NCI-H460 (cell line): ENCODE measurements at regions not wholly inside any gene's neighbourhood (a gene's known extent, or its start where the extent isn't known, plus 50 kb on each side); places are given as distances from the start of the nearest gene placed in this dataset.

ENCODE experiments used
- DNase-seq: peaks from one replicate; pipeline ENCODE4 v3.0.0-alpha.2; 2016; ENCODE audit warnings: low read depth; ENCODE audit errors: extremely low read depth

- no peak for DNase-seq
Measured at GRCh38 chr3:159850481-159850880, 138.2 kb upstream of the IL12A start.

- DNase-seq, result no peak
Measured at GRCh38 chr3:159852266-159852665, 136.4 kb upstream of the IL12A start.

- no peak for DNase-seq
Measured at GRCh38 chr3:159852821-159853505, 135.7 kb upstream of the IL12A start.

GRCh38 chr3:159853506-159853864 is 135.2 kb upstream of the IL12A start:
- no peak for DNase-seq

DNA sequence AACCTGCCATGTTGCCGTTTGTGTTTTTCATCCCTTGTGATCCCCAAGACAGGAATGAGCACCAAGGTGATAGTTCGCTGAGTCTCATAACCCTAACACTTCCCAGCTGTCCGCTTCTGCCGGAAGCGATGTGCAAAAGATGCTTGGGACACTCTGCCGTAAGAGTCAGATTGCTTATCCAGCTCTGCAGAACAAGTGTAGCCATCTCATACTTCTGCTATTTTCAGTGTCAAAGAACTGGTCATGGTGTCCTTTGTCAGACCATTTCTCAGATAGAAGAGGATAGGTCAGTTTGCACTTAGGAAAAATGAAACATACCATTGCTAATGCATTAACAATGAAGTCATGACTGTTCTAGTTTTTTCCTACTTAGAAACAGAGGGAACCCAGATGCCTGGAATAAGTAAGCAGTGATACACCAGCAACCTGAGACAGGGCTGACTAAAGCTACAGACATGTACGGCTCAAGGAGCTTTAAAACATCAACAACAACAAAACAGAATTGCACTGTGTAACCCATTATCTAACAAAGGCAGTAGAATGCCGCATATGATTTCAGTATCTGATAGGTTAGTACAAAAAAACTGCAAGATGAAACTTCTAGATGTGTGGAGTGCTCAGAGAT is 134.0 kb upstream of the IL12A start:
- peak; percentile 9 for DNase-seq

DNA sequence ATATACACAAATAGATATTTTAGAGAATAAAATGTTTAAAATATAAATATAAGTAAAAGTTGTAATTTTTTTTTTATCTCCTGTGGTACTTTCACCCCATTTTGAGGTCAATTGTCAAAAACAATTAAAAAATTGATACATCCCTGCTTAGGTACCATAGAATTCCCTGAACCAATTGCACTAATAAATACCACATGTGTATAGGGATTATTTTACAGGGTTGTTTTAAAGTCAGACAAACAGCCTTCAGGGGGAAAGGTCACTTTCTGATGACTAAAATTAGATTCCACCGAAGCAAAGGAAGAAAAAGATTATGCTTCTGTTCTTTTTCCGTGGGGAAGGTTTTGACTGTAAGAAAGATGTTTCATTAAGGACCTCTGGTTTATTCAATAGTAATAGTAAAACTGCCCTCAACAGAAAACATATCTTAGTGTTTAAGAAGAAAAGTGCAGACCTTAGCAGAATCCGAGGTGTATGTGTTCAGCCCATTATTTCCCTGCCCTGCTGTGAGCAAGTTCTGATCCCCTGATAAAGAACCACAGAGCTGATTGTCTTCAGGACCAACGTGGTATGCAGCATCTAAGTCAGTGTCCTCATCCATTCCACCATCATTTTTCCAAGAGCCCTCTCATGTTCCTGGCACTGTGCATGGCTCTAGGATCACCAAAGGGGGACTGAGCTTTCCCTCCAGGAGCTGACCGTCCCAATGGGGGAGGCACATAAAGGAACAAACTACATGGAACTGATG is 132.9 kb upstream of the IL12A start:
- DNase-seq, result no peak

- DNase-seq, result no peak
Measured at GRCh38 chr3:159856590-159857104, 132.0 kb upstream of the IL12A start.

GRCh38 chr3:159857840-159858239 is 130.8 kb upstream of the IL12A start:
- no peak for DNase-seq

DNA sequence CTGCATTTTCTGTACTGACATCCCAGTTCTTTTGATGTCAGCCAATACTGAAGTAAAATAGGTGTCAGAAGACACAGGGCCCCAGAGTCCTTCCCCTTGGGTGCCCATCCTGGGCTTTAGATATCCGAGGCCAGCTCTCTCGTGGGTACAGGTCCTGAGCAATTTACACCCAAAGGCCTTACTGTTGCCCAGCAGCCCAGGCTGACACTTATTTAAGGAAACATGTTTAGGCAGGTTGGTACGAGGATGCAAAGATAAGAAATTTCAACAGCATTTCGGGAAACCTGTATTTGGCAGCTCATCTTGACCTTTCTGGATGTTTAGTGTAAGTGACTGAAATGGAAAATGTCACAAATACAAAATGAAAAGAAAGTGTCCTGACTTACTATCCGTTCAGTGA is 130.0 kb upstream of the IL12A start:
- no peak for DNase-seq

DNA sequence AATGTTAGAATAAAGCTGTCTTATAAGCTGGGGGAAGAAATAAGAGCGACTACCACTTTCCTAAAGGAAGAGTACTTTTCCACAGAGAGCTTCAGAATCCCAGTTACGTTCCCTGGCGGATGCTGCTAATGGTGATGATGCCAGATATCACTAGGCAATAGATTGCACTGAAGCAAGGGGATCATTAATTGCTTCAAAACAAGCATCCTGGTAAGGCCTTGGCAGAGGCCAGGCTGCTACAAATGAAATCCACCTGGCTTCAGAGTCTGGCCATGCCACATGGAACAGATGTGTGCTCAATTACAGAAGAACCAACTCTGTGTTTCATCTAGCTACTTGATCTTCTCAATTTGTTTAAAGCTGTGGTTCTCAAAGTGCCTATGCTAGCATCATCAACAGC is 129.2 kb upstream of the IL12A start:
- DNase-seq, result no peak

DNA sequence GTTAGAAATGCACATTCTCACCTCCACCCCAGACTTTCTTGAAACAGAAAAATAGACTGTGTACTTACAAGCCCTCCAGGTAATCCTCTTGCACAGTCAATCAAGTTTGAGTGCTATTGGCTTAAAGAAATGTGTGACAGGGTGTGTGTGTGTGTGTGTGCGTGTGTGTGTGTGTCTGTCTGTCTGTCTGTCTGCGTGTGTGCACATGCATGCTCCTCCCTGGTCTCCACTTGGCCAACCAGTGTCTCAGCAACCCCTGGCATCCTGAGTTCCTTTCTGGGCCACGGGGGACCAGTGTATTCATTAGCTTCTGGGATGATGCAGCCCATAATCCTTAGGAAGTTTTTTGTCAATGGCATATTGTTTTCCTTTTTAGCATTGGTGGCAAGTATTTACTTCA is 128.8 kb upstream of the IL12A start:
- DNase-seq, result no peak

DNA sequence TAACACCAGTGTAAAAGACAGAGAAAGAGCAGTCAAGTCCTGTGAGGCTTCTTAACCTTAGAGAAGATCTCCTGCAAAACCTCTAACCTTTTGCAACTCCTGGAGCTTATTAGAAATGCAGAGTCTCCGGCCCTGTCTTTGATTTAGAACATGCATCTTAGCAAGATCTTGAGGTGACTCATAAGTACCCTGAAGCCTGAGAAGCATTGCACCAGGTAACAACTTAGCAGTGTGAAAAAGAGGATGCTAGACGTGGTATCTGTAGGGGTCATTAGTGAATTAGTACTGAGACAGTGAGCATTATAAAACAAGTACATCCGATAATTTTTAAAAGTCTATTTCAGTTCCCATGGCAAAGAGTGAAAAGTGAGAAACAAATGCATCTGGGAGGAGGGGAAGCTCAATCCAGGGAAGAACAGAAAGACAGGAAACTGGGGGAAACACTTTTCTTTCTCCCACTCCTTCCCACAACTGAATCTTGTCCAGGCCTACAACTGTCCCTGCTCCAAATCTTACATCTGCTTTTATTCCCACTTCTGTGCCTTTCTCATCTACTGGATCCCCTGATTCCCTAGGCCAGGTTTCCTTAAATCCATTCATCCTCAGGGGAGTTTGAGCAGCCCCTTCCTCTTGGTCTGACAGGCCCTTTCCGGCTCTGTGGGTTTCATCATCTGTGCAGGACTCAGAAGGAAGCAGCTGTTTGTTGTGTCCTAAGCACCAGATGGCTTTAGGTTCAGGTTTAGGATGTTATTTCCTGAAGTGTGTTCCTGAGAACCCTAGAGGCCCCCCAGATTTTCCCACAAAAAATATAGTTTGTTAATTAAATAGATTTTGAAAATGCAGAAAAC is 128.1 kb upstream of the IL12A start:
- no peak for DNase-seq

- no peak for DNase-seq
Measured at GRCh38 chr3:159861369-159861987, 127.2 kb upstream of the IL12A start.

GRCh38 chr3:159865041-159865579 is 123.5 kb upstream of the IL12A start:
- no peak for DNase-seq

- no peak for DNase-seq
Measured at GRCh38 chr3:159866201-159866746, 122.4 kb upstream of the IL12A start.

GRCh38 chr3:159867372-159867771 is 121.3 kb upstream of the IL12A start:
- DNase-seq, result no peak

DNA sequence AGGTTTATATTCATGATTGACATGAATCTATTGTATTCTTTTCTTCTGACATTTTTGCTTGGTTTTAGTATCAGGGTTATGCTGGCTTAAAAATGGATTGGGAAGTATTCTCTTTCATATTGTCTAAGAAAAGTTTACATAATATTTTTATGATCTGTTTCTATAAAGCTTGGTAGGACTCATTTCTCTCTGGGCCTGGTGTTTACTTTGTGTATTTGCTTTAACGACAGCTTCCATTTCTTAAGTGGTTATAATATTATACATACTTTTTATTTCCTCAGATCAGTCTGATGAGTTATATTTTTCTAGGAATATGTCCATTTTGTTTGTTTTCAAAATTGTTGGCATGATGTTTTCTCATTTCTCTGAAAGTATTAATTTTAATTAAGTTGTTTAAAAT is 117.9 kb upstream of the IL12A start:
- no peak for DNase-seq

DNA sequence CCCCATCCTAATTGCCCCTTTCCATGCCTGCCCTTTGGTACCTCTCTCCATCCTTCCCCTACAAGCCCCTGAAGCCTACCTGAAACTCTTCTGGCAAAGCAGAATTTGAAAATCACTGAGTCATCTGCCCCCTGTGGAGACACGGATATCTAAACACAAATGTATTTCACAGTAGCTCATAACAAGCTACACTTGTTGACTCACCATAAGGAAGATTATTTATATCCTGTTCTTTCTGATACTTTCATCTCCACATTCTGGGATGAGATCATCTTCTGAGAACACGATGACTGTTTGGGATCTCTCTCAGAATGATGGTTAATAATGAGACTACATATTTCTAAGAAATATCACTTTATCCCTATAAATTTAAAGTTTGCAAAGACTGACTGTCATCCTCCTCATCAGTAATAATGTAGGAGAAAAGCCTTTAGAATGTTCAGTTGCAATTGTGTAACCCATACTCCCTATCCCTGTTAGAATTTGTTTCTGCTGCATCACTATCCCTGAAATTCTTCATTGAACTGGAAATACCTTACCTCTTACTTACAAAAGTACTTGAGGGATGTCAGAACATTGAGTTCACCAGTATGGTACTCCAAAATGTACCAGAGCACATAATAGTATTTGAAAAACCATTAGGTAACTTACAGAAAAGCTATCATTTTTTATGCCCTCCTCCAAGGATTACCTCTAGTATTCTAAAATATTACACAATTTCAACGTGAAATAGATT is 116.1 kb upstream of the IL12A start:
- peak; percentile 63 for DNase-seq

DNA sequence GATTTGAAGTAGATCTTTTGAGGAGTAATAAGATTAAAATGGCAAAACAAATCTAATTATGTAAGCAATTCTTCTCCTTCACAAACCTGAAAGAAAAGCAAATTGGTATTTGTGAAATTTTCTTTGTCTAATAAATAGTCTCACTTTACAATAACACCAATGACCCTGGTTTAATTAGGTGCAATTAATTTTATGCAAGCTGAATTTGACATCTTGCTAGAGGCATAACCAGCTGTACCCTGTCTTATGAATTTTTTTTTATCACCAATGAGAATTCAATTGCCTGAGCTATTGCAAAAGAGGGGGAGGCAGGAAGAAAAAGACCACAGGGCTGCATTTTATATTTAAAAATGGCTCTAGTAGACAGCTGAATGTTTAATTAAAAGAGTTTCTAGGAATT is 113.5 kb upstream of the IL12A start:
- DNase-seq, result no peak
